ENCODE measurements at regions not wholly inside any gene's neighbourhood (a gene's known extent, or its start where the extent isn't known, plus 50 kb on each side); places are given as distances from the start of the nearest gene placed in this dataset.
A peak's percentile ranks its signal among the peaks of the same experiment; 100 is the strongest.

- intact Hi-C loops (cut with DNase I, micrococcal nuclease): no loop called here
- DNase-seq: no peak
- H3K4me1 ChIP-seq (ENCODE audit: low read depth): peaks cover 3% of the 10 kb centered on the region
- no peaks in the 10 kb centered on the region for H3K9me3 ChIP-seq
- H3K36me3 ChIP-seq (ENCODE audit: low read depth): no peaks in the 10 kb centered on the region
- ATAC-seq: peak; percentile 59
- no peak overlapping the region for H3K4me3 ChIP-seq
- no peak for TF ChIP-seq CTCF (IDR thresholded peaks at IDR 0.05)
Measured at GRCh38 chr12:90027889-90028634, 319.4 kb upstream of the ATP2B1 start.

GRCh38 chr12:90027041-90027440 is 318.4 kb upstream of the ATP2B1 start:
- intact Hi-C loops (cut with DNase I, micrococcal nuclease): no loop called here
- ATAC-seq (no peak), DNase-seq (no peak)
- Histone ChIP-seq H3K9me3 (no peaks in the 10 kb centered on the region), H3K36me3 (ENCODE audit: low read depth) (no peaks in the 10 kb centered on the region), H3K4me1 (ENCODE audit: low read depth) (peaks cover 3% of the 10 kb centered on the region), H3K4me3 (no peak overlapping the region)
- TF ChIP-seq CTCF (IDR thresholded peaks at IDR 0.05): no peak

GRCh38 chr12:90026516-90026915 is 317.9 kb upstream of the ATP2B1 start:
- no peak for DNase-seq
- no peak overlapping the region for H3K4me3 ChIP-seq
- TF ChIP-seq CTCF (IDR thresholded peaks at IDR 0.05): no peak
- peaks cover 3% of the 10 kb centered on the region for H3K4me1 ChIP-seq (ENCODE audit: low read depth)
- intact Hi-C loops (cut with DNase I, micrococcal nuclease): no loop called here
- no peaks in the 10 kb centered on the region for H3K36me3 ChIP-seq (ENCODE audit: low read depth)
- no peak for ATAC-seq
- H3K9me3 ChIP-seq: no peaks in the 10 kb centered on the region

GRCh38 chr12:90024262-90024661 is 315.6 kb upstream of the ATP2B1 start:
- no peak for ATAC-seq
- DNase-seq: no peak
- H3K36me3 ChIP-seq (ENCODE audit: low read depth): no peaks in the 10 kb centered on the region
- no peaks in the 10 kb centered on the region for H3K9me3 ChIP-seq
- peaks cover 3% of the 10 kb centered on the region for H3K4me1 ChIP-seq (ENCODE audit: low read depth)
- no peak overlapping the region for H3K4me3 ChIP-seq
- intact Hi-C loops (cut with DNase I, micrococcal nuclease): no loop called here
- TF ChIP-seq CTCF (IDR thresholded peaks at IDR 0.05): no peak

- intact Hi-C loops (cut with DNase I, micrococcal nuclease): no loop called here
- no peak for TF ChIP-seq CTCF (IDR thresholded peaks at IDR 0.05)
- no peak for DNase-seq
- H3K9me3 ChIP-seq: no peaks in the 10 kb centered on the region
- no peaks in the 10 kb centered on the region for H3K4me1 ChIP-seq (ENCODE audit: low read depth)
- H3K4me3 ChIP-seq: no peak overlapping the region
- no peak for ATAC-seq
- no peaks in the 10 kb centered on the region for H3K36me3 ChIP-seq (ENCODE audit: low read depth)
Measured at GRCh38 chr12:90023207-90023900, 314.7 kb upstream of the ATP2B1 start.

All from mucosa of descending colon (tissue), 3 donors.